GM19351 (cell line): ENCODE measurements at regions not wholly inside any gene's neighbourhood (a gene's known extent, or its start where the extent isn't known, plus 50 kb on each side); places are given as distances from the start of the nearest gene placed in this dataset.
"Not testable (repeated sequence)": the region's sequence is repeated elsewhere in the genome, so short reads cannot be mapped to it uniquely, and the experiment has no call there.

ENCODE experiments used
- ATAC-seq: cut with Tn5 transposase; IDR thresholded peaks from one replicate; pipeline ENCODE4 v1.9.1; 2021; ENCODE audit warnings: mild to moderate bottlenecking, moderate library complexity; ENCODE audit not compliant: unreplicated experiment

GRCh38 chr6:100229512-100229911 is 235.2 kb downstream of the SIM1 start:
- no peak for ATAC-seq

GRCh38 chr6:100228834-100229441 is 234.9 kb upstream of the MCHR2 start:
- ATAC-seq: peak; percentile 99

- ATAC-seq: peak; percentile 22
Measured at GRCh38 chr6:100228437-100228833, 234.4 kb upstream of the MCHR2 start.

GRCh38 chr6:100226811-100227210 is 232.8 kb upstream of the MCHR2 start:
- ATAC-seq: no peak

- ATAC-seq: not testable (repeated sequence)
Measured at GRCh38 chr6:100223952-100224351, 229.9 kb upstream of the MCHR2 start.

GRCh38 chr6:100220543-100220942 is 226.5 kb upstream of the MCHR2 start:
- ATAC-seq: no peak

- no peak for ATAC-seq
Measured at GRCh38 chr6:100217225-100218012, 223.4 kb upstream of the MCHR2 start.

GRCh38 chr6:100216760-100217159 is 222.7 kb upstream of the MCHR2 start:
- ATAC-seq: no peak

GRCh38 chr6:100212131-100212530 is 218.1 kb upstream of the MCHR2 start:
- no peak for ATAC-seq

- ATAC-seq: no peak
Measured at GRCh38 chr6:100210137-100211117, 216.4 kb upstream of the MCHR2 start.

GRCh38 chr6:100209323-100210136 is 215.5 kb upstream of the MCHR2 start:
- no peak for ATAC-seq

GRCh38 chr6:100203400-100203799 is 209.4 kb upstream of the MCHR2 start:
- ATAC-seq: no peak

- no peak for ATAC-seq
Measured at GRCh38 chr6:100202417-100203194, 208.6 kb upstream of the MCHR2 start.

- not testable (repeated sequence) for ATAC-seq
Measured at GRCh38 chr6:100196214-100196982, 202.4 kb upstream of the MCHR2 start.

- ATAC-seq: not testable (repeated sequence)
Measured at GRCh38 chr6:100195244-100195643, 201.2 kb upstream of the MCHR2 start.

- ATAC-seq: no peak
Measured at GRCh38 chr6:100194535-100194934, 200.5 kb upstream of the MCHR2 start.

- no peak for ATAC-seq
Measured at GRCh38 chr6:100188754-100189153, 194.7 kb upstream of the MCHR2 start.

GRCh38 chr6:100186552-100186951 is 192.5 kb upstream of the MCHR2 start:
- ATAC-seq: no peak

- ATAC-seq: peak; percentile 90
Measured at GRCh38 chr6:100185615-100186014, 191.6 kb upstream of the MCHR2 start.
